GM19467 (cell line): ENCODE measurements at regions not wholly inside any gene's neighbourhood (a gene's known extent, or its start where the extent isn't known, plus 50 kb on each side); places are given as distances from the start of the nearest gene placed in this dataset.
"Not testable (repeated sequence)": the region's sequence is repeated elsewhere in the genome, so short reads cannot be mapped to it uniquely, and the experiment has no call there.

Source experiments
- ATAC-seq: cut with Tn5 transposase; IDR thresholded peaks from one replicate; pipeline ENCODE4 v1.9.1; 2021; ENCODE audit warnings: mild to moderate bottlenecking, moderate library complexity; ENCODE audit not compliant: unreplicated experiment

DNA sequence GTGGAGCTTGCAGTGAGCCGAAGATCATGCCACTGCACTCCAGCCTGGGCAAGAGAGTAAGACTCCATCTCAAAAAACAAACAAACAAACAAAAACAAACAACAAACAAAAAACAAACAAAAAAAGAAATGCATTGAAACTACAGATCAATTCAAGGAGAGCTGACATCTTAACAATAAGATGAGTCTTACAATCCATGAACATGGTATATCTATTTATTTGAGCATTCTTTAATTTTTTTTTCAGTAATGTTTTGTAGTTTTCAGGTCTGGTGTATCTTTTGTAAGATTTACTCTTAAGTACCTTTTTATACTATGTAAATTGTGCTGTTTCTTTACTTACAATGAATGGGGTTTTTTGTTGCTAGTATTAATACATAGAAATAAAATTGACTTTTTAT lies 140.1 kb upstream of the DAPK1 start:
- no peak for ATAC-seq

DNA sequence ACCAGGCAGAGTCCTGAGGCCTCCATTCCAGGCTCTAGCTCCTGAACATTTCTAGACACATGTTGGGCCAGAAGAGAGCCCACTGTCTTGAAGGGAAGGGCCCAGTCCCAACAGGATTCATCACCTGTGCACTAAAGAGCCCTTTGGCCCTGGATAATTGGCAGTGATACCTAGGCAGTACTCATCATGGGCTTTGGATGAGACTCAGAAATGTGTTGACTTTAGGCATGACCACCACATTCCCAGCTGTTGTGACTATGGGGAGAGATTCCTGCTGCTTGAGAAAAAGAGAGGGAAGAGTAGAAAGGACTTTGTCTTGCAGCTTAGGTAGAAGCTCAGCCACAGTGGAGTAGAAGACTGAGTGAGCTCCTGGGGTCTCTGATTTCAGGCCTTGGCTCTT lies 138.4 kb upstream of the DAPK1 start:
- ATAC-seq = no peak

DNA sequence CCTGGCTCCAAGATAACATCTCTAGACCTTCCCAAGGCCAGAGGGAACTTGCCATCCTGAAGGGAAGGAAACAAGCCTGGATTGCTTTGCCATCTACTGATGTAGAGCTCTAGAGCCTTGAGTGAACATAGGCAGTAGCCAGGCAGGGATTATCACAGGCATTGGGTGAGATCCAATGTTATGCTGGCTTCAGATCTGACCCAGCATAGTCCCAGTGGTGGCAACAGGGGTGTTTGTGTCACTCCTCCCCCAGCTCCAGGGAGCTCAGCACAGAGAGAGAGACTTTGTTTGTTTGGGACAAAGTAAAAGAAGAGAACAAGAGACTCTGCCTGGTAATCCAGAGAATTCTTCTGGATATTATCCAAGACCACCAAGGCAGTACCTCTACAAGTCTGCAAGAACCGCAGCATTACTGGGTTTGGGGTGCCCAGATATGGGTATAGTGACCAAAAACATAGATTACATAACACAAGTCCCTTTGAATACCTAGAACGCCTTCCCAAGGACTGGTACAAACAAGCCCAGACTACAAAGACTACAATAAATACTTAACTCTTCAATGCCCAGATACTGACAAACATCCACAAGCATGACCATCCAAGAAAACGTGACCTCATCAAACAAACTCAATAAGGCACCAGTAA lies 137.6 kb upstream of the DAPK1 start:
- ATAC-seq = no peak

DNA sequence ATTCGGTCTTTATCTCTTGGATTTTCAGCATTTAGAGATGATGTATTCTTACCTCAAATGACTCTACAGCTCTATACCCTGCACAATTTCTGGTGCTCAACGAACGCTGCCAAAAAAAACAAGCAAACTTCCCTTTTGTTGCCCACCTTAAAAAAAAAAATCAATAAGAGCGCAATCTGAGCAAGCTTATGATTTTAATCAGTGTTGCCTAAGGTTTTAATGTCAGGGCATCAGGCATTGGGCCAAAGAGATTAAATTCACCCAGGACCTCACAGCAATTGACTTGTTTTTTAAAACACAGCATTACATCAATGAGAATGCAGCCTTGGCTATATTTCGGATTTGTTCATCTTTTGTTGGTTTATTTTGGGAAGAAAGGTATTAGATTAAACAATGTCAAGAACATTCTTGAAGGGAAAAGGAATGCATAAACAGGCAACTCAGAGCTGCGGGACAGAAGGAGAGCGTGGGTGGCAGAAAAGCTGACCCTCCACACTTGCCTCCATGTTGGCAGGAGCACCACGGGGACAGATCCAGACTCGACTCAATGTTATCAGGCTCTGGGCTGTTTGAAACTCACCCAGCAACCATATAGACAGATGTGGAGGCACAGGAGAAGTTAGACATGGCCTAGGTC lies 127.5 kb upstream of the DAPK1 start:
- no peak for ATAC-seq

DNA sequence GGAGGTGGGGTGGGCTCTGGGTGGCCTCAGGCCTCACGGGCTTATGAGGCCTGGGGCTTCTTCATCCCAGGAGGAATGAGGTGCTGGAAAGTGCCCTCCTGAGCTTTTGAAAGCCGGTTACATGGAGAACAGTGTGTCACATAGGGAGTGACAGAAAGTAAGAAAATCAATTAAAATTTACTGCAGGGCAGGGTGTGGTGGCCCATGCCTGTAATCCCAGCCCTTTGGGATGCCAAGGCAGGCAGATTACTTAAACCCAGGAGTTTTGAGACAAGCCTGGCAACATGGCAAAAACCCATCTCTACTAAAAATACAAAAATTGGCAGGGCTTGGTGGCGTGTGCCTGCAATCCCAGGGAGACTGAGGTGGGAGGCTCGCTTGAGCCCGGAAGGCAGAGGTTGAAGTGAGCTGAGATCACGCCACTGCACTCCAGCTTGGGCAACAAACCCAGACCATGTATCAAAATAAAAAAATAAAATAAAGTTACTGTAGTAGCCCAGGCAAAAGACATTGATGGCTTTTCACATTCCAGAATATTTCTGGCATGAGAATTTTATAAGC lies 125.8 kb upstream of the DAPK1 start:
- ATAC-seq = no peak

DNA sequence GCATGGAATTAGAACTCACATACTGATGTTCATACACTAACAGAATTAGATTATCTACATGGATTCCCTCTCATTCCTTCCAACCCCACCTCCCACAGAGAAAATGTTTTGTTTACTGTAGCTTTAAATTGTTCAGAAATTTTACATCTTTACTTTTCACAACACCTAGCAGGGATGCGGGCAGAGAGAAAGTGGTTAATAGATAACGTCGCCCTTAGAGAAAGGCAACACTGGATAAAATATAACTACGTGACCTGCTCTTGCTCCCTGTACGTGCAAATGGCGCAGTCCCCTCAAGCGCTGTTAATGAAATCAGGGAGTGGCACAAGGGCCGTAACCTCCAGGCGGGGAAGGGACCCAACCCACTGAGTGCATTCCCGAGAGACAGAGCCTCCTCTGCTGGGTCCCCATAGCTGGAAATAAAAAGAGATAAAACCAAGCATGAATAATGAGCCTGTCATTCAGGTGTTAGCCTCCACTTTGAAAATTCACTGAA lies 125.3 kb upstream of the DAPK1 start:
- ATAC-seq = no peak

DNA sequence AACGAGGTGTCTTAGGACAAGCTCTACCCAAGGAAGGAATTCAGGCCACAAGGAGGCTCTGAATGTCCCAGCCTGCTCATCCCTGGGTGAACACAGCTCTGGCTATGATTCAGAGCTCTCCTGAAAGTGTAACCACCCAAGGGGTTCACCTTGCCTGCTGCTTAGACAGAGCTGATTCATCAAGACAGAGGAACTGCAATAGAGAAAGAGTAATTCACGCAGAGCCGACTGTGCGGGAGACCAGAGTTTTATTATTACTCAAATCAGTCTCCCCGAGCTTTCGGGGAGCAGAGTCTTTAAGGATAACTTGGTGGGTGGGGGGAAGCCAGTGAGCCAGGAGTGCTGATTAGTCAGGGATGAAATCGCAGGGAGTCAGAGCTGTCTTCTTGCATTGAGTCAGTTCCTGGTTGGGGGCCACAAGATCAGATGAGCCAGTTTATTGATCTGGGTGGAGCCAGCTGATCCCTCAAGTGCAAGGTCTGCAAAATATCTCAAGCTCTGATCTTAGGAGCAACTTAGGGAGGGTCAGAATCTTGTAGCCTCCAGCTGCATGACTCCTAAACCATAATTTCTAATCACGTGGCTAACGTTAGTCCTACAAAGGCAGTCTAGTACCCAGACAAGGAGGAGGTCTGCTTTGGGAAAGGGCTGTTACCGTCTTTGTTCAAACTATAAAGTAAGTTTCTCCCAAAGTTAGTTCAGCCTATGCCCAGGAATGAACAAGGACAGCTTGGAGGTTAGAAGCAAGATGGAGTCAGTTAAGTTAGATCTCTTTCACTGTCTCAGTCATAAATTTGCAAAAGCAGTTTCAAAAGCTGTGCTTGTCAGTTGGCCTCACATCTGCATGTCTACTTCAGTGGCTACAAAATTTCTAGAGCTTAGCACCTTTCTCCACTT lies 123.4 kb upstream of the DAPK1 start:
- not testable (repeated sequence) for ATAC-seq

DNA sequence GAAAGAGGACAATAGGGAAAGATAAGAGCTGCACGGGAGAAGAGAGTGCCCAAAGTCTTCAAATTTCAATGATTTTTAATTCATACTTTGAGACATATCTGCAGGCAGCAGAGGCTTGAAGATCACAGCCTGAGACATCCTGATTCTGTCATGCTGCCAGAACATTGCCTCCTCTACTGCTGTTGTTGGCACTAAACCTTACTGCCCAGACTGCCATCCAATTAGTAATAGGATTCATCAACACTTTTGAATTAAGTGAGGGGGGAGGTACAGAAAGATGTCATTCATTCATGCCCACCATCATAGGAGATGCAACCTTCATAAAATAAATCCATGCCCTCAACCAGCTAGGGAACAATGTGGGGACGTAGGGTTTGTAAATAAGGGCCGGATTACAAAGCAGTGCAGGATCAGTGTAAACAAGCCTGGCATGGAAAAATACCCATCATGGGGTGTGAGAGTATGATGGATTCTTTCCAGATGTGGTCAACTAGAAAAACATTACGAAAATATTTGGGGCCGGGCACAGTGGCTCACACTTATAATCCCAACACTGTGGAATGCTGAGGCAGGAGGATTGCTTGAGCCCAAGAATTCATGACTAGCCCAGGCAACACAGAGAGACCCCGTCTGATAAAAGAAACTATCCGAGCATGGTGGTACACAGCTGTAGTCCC lies 122.1 kb upstream of the DAPK1 start:
- no peak for ATAC-seq

DNA sequence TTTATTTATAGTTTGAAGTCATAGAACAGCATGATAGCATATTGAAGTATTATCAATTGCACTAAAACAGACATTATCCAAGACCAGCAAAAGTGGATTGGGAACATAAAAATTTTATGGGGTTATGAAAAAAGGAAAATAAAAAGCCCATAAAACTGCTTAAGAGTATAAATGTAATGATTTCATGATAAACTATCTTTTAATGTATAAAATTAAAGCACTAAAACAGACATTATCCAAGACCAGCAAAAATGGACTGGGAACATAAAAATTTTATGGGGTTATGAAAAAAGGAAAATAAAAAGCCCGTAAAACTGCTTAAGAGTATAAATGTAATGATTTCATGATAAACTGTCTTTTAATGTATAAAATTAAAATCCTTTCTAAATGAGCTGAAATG lies 119.0 kb upstream of the DAPK1 start:
- no peak for ATAC-seq

DNA sequence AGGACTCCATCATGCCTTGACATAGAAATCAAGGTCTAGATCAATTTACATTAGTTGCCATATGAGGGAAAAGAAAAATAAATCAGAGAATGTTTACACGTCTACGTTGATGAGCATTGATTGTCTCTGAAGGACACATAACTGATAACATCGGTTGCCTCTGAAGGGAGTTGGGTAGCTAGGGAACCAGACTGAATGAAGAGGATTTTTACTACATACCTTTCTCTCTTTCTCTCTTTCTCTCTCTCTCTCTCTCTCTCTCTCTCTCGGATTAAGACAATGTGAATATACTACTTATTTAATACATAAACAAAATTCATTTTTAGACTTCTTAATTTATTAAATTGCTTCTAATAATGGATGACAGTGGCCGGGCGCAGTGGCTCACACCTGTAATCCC lies 118.4 kb upstream of the DAPK1 start:
- ATAC-seq = no peak

DNA sequence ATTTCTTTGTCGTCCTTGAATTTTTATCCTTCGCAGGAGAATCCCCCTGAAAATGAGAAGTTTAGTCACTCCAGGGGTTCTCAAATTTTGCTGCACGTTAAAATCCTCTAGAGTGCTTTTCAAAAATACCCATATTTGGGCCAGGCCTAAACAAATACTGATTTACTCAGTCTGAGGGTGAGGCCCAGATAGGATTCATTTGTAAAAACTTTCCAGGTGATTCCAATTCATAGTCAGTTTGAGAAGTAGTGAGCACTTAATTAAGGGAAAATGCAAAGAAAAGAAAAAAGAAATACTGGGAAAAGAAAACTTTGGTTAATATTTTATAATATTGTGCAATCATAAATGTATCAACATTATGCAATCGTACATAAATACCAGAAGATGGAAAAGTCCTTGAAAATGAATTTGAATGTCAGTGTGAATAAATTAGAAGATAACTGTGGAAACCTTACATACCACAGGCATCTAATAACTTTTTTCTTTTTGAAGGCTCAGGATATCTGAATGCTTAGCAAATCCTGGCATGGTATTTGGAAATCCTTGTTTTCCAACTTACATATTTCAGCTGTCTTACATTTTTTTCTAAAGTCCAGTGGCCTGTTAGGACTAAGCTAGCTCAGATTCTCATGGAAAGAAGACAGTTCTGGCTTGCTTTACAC lies 116.5 kb upstream of the DAPK1 start:
- no peak for ATAC-seq

DNA sequence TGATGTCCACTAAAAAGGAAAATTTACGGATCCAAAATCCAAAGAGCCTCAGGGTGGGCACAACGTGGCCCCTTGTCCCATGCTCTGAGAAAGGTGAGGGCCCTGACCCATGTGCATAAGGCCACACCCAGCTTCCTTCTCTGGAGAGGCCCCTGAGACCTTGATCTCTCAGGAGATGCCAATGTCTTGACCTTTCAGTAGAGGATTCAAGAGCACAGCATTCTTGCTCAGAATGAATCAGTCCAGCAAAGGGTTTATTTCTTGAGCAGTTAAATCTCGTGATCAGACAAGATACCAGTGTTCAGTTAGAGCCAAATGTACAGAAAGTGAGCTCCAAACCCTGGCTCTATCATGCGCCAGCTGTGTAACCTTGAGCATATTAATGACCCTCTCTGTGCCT lies 115.9 kb upstream of the DAPK1 start:
- ATAC-seq = no peak

DNA sequence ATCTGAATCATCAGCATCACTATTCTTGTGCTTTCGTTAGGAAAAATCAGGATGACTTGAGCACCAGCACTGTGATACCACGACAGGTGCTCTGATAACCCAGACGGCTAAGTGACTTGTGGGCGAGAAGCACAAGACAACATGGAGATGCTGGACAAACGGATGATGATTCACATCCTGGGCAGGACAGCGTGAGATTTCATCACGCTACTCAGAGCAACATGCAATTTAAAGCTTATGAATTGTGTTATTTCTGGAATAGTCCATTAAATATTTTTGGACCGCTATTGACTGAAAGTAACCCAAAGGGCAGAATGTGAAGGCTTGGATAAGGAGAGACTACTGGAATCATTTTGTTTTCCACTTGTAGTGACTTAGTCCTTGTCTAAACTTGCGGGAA lies 114.8 kb upstream of the DAPK1 start:
- ATAC-seq = no peak

DNA sequence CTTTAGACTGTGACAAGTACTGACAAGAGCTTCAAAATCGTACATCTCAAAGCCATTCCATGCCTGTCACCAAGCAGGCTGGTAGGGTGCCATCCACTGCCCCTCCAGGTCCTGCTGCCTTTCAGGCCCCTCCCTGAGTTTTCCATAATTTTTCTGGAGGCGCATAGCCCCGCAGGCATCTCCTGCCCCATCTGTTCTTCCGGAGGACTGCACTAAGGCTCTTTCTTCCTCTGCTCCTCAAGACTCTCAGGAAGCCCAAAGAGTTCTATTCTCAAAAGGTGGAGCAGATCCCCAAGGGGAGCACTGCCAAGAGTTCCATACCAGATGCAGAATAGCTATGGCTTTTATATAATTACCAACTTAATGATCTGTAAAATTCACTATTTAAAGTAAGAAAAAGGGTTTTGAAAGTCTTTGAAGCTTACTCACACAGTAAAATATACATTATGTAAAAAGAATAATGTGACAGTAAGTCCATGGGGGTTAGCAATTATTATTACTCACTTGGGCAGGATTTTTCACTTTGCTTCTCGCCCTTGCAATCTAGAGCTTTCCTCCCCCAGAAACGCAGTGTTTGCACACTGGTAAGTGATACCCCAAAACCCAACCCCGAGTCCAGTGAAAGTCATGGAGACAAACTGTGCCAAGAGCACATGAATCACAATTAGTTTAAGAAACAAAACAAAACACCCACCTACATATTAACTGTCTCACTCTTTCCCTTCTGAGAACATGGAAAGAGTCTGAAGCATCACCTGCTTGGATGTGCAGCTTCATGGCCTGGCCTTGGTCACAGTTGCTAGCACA lies 114.1 kb upstream of the DAPK1 start:
- no peak for ATAC-seq

DNA sequence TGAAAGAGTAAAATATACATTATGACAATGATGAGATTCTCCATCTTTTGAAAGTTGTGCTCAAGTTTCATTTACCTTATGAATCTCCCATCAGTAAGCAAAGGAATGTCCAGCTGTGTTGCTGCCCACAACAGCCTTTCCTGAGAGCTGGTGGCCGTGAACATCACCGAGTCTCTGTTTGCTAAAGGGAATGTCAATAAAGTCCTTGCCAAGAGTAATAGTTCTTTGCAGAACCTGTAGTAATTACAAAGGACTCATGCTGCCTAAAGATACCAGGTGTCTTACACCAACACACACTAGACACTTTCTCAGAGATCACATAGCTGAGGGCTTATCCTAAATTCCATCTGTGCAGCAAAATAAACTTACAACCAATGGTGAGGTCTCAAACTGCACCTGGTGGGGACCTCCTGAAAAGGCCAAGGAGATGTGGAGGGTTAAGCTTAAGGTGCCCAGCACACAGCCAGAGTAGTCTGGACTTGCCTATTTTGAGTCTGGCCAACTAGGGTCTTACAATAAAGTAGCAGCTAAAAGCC lies 111.1 kb upstream of the DAPK1 start:
- ATAC-seq = no peak

DNA sequence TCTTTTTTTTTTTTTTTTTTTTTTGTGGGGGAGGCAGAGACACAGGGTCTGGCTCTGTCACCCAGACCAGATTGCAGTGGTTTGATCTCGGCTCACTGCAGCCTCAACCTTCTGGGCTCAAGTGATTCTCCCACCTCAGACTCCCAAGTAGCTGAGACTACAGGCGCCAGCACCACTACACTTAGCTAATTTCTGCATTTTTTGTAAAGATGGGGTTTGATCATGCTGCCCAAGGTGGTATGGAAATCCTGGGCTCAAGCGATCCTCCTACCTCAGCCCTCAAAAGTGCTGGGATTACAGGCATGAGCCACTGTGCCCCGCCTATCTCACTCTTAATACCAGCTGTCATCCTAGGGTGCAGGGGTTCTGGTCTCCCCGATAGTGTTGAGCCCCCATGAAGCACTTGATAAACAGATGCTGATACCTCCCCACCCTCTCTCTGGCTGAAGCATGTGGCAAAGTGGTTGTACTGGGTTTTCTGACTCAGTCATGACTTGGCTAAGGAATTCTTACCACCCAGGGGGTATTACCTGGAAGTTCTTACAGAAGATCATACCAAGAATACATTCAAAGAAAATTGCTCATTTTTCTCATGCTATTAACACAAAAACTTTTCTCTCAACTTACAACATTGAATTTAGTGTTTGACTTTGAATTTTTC lies 110.2 kb upstream of the DAPK1 start:
- no peak for ATAC-seq

DNA sequence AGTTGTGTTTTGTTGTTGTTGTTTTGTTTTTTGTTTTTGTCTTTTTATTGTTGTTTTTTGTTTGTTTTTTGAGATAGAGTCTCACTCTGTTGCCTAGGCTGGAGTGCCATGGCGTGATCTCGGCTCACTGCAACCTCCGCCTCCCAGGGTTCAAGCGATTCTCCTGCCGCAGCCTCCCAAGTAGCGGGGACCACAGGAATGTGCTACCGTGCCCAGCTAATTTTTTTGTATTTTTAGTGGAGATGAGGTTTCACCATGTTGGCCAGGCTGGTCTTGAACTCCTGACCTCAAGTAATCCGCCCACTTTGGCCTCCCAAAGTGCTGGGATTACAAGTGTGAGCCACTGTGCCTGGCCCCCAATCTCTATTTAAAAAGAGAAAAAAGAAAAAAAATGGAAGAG lies 109.0 kb upstream of the DAPK1 start:
- not testable (repeated sequence) for ATAC-seq

DNA sequence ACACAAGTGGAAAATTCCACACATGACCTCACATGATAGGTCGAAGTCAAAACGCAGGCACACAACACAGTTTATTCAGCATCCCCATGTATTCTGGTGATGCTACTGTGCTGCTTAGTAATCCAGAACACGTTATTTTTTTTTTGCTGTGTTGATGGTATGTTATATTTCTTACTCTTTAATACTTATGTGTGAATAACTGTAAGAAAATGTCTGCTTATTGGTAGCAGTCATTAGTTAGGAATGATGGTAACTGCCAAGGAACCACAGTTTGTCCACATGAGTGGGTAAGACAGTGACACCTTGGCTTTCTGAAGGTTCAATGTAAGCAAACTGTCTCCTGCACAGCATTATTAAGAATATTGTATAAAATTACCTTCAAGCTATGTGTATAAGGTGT lies 107.7 kb upstream of the DAPK1 start:
- ATAC-seq = no peak

DNA sequence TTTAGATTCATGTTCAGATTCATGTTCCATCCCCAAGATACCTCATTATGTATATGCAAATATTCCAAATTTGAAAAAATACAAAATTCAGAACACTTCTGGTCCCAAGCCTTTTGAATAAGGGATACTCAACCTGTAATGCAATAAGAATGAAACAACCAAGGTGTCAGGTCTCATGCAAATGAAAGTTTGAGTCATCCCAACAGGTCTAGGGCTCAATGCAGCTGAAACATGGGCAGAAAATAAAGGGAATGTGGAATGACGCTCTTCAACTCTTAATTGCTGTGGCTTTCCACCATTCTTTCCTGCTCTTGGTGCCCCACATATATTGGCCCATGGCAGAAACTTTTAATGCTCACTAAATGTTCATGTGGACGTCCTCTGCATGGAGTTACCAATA lies 107.3 kb upstream of the DAPK1 start:
- ATAC-seq = no peak
